SK-N-SH (cell line): ENCODE measurements at regions not wholly inside any gene's neighbourhood (a gene's known extent, or its start where the extent isn't known, plus 50 kb on each side); places are given as distances from the start of the nearest gene placed in this dataset.

Source experiments
- CTCF ChIA-PET: fragments of 300-600, 350-600 bp; formaldehyde crosslinking; extraction: SDS; loops from one replicate; lab custom pipeline; 2021; lab: Yijun Ruan, JAX
- POLR2A ChIA-PET: fragments of 350-600 bp; sonication (Branson Sonifier 250); formaldehyde crosslinking; extraction: SDS; loops from one replicate; lab custom pipeline; 2020; ENCODE audit warnings: antibody characterized with exemption, inconsistent platforms; lab: Yijun Ruan, JAX
- DNase-seq: peaks from one replicate; pipeline ENCODE4 v3.0.0; 2012
- H2AFZ ChIP-seq: fragments of 200-600 bp; sonication (generic); 2 replicates; pipeline ENCODE4 v1.8.1; 2016; ENCODE audit warnings: antibody characterized with exemption, mild to moderate bottlenecking, low read depth
- H3F3A ChIP-seq: fragments of 200-600 bp; sonication (generic); replicated peaks from 2 replicates; pipeline ENCODE3; 2016; ENCODE audit warnings: antibody characterized with exemption, mild to moderate bottlenecking; ENCODE audit not compliant: insufficient read depth
- H3K27ac ChIP-seq, 2 experiments: fragments of 200-500 bp in 1 of 2; fragments of 200-600 bp in 1 of 2; sonication (Bioruptor generic) in 1 of 2; sonication (generic), shearing (Covaris generic) in 1 of 2; 2 replicates each; pipeline versions ENCODE4 v1.5.1 to v1.6.1; 2014 to 2016; ENCODE audit warnings: low read depth in 2 of 2, inconsistent platforms in 1 of 2, low read length in 1 of 2, mild to moderate bottlenecking in 1 of 2, mixed read lengths in 1 of 2
- H3K27me3 ChIP-seq: fragments of 200-600 bp; sonication (generic), shearing (Covaris generic); 2 replicates; pipeline ENCODE4 v1.6.1; 2016; ENCODE audit warnings: mixed run types; ENCODE audit not compliant: insufficient read depth
- H3K36me3 ChIP-seq, 2 experiments: fragments of 200-500 bp in 1 of 2; fragments of 200-600 bp in 1 of 2; sonication (Bioruptor generic) in 1 of 2; sonication (generic) in 1 of 2; replicated peaks in 1 of 2; 2 replicates each; pipeline versions ENCODE3 to v1.5.1; 2014 to 2016; ENCODE audit warnings: low read length in 1 of 2, mild to moderate bottlenecking in 1 of 2; ENCODE audit not compliant: insufficient read depth in 2 of 2, control insufficient read depth in 1 of 2
- H3K4me1 ChIP-seq, 2 experiments: fragments of 200-500 bp in 1 of 2; fragments of 200-600 bp in 1 of 2; sonication (Bioruptor generic) in 1 of 2; sonication (generic), shearing (Covaris generic) in 1 of 2; 2 replicates each; pipeline versions ENCODE4 v1.5.1 to v1.6.1; 2014 to 2016; ENCODE audit warnings: low read depth in 1 of 2, low read length in 1 of 2, mixed run types in 1 of 2; ENCODE audit not compliant: insufficient read depth in 2 of 2, control insufficient read depth in 1 of 2
- H3K4me2 ChIP-seq: fragments of 200-600 bp; sonication (generic), shearing (Covaris generic); 2 replicates; pipeline ENCODE4 v1.6.1; 2017; ENCODE audit warnings: mixed run types
- H3K4me3 ChIP-seq, 2 experiments: fragments of 200-500 bp in 1 of 2; fragments of 200-600 bp in 1 of 2; sonication (Bioruptor generic) in 1 of 2; sonication (generic), shearing (Covaris generic) in 1 of 2; 2 replicates each; pipeline versions ENCODE4 v1.5.1 to v1.8.1; 2014 to 2016; ENCODE audit warnings: low read depth in 2 of 2, inconsistent platforms in 1 of 2, low read length in 1 of 2, mild to moderate bottlenecking in 1 of 2, mixed read lengths in 1 of 2, moderate library complexity in 1 of 2
- H3K79me2 ChIP-seq: fragments of 200-600 bp; sonication (generic); 2 replicates; pipeline ENCODE4 v1.8.1; 2017; ENCODE audit warnings: mild to moderate bottlenecking; ENCODE audit not compliant: insufficient read depth
- H3K9ac ChIP-seq: fragments of 200-600 bp; sonication (generic); 2 replicates; pipeline ENCODE4 v1.6.1; 2017; ENCODE audit warnings: mixed run types
- H3K9me2 ChIP-seq: fragments of 200-600 bp; sonication (generic); 2 replicates; pipeline ENCODE4 v1.6.1; 2017; ENCODE audit warnings: mixed run types
- H3K9me3 ChIP-seq: fragments of 200-600 bp; sonication (generic); 2 replicates; pipeline ENCODE4 v1.6.1; 2017; ENCODE audit warnings: mixed run types, mild to moderate bottlenecking, moderate library complexity
- H4K20me1 ChIP-seq: fragments of 200-600 bp; sonication (generic); 2 replicates; pipeline ENCODE4 v1.6.1; 2017; ENCODE audit warnings: mild to moderate bottlenecking, mixed run types; ENCODE audit not compliant: insufficient read depth
- ELF1 ChIP-seq: IDR thresholded peaks from 2 replicates; pipeline ENCODE4 v1.4.0; 2012
- EZH2phosphoT487 ChIP-seq: fragments of 200-600 bp; sonication (generic); IDR thresholded peaks from 2 replicates; pipeline ENCODE4 v1.6.1; 2017; ENCODE audit warnings: low read depth, mixed run types, mild to moderate bottlenecking, antibody characterized with exemption, moderate library complexity, borderline replicate concordance
- FOSL2 ChIP-seq: IDR thresholded peaks from 2 replicates; pipeline ENCODE4 v1.4.0; 2012; ENCODE audit warnings: low read depth, mild to moderate bottlenecking, moderate library complexity, borderline replicate concordance
- FOXM1 ChIP-seq: IDR thresholded peaks from 2 replicates; pipeline ENCODE4 v1.4.0; 2012; ENCODE audit warnings: low read depth, mild to moderate bottlenecking
- GABPA ChIP-seq: IDR thresholded peaks from 2 replicates; pipeline ENCODE4 v1.4.0; 2012; ENCODE audit warnings: low read depth, mild to moderate bottlenecking
- GATA2 ChIP-seq: sonication (generic); formaldehyde crosslinking; IDR thresholded peaks from 2 replicates; pipeline ENCODE4 v1.5.0; 2020; ENCODE audit warnings: mild to moderate bottlenecking, missing genetic modification reagents
- JUND ChIP-seq: IDR thresholded peaks from 2 replicates; pipeline ENCODE4 v1.4.0; 2012
- MXI1 ChIP-seq: IDR thresholded peaks from 2 replicates; pipeline ENCODE4 v1.6.1; 2012; ENCODE audit warnings: mild to moderate bottlenecking, low read depth, low read length, improper control_type of control experiment
- RFX5 ChIP-seq: IDR thresholded peaks from 2 replicates; pipeline ENCODE4 v1.6.1; 2012; ENCODE audit warnings: mild to moderate bottlenecking, improper control_type of control experiment, low read length
- SIN3A ChIP-seq: IDR thresholded peaks from 2 replicates; pipeline ENCODE4 v1.6.1; 2012; ENCODE audit warnings: low read depth, mild to moderate bottlenecking, low read length, moderate library complexity, borderline replicate concordance
- TEAD4 ChIP-seq: IDR thresholded peaks from 2 replicates; pipeline ENCODE4 v1.4.0; 2012; ENCODE audit warnings: mild to moderate bottlenecking, borderline replicate concordance; ENCODE audit not compliant: insufficient read depth
- WGBS: methylation state at CpG from one replicate; pipeline ENCODE4 v1.1.6; 2017; ENCODE audit warnings: low lambda C conversion rate; 5-methylcytosine and 5-hydroxymethylcytosine counted together
- TF ChIP-seq, protein P1 (sequence below): IDR thresholded peaks from 2 replicates; pipeline ENCODE4 v1.6.1; 2012; ENCODE audit warnings: mild to moderate bottlenecking, low read depth, low read length, moderate library complexity
- TF ChIP-seq, protein P2 (sequence below): fragments of 150-350 bp; IDR thresholded peaks from 2 replicates; pipeline ENCODE4 v1.6.1; 2017; ENCODE audit warnings: antibody characterized with exemption, low read length, low read depth, borderline replicate concordance
- TF ChIP-seq, protein P3 (sequence below): IDR thresholded peaks from 2 replicates; pipeline ENCODE4 v1.4.0; 2012; ENCODE audit warnings: low read depth, borderline replicate concordance
- TF ChIP-seq, protein P4 (sequence below): IDR thresholded peaks from 2 replicates; pipeline ENCODE4; 2012
- TF ChIP-seq, protein P5 (sequence below): fragments of 200-600 bp; sonication (generic); IDR thresholded peaks from 2 replicates; pipeline ENCODE4 v1.6.1; 2017; ENCODE audit warnings: antibody characterized with exemption, mild to moderate bottlenecking, moderate library complexity

DNA sequence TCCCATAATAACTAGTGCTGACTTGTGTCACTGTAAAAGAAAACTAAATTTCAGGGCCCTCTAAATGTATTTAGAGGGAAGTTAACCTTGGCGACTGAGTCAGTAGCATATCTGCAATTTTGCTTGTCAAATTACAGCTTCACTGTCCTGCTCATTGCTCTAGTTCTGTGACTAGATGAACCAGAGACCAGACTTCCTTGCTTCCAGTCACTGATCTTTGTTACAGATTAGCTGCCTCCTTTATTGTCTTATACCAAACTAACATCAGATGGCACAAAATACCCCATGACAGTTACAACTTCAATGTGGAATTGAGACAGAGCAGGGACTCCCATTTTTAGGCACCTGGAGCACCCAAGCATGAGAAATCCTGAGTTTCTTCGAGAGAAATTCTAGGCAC is 79.9 kb upstream of the POM121L12 start:
- no peaks in the 10 kb centered on the region for H4K20me1 ChIP-seq
- H3K36me3 ChIP-seq = no peaks in the 10 kb centered on the region
- DNase-seq = peak; percentile 8
- H3K4me2 ChIP-seq = no peak overlapping the region
- no peak overlapping the region for H3K9ac ChIP-seq
- WGBS = 16% methylated on average over 2 of the region's 2 CpGs
- ChIA-PET CTCF (interaction anchor here (0.6 kb wide), 1 partner anchor 244 kb away, joined by 3 read pairs; no protein-coding TSS in a partner anchor), POLR2A (no interaction called here)
- no peaks in the 10 kb centered on the region for H3K9me2 ChIP-seq
- no peaks in the 10 kb centered on the region for H3K27me3 ChIP-seq
- H3K27ac ChIP-seq = no peak overlapping the region
- H3K4me1 ChIP-seq = no peaks in the 10 kb centered on the region
- H3K9me3 ChIP-seq = no peaks in the 10 kb centered on the region
- H3F3A ChIP-seq = no peaks in the 10 kb centered on the region
- H3K4me3 ChIP-seq = no peak overlapping the region
- H2AFZ ChIP-seq = no peak overlapping the region
- TF ChIP-seq GATA2 (CRISPR knock-in tag) (peak; percentile 44), SIN3A (no peak)
- H3K79me2 ChIP-seq = no peaks in the 10 kb centered on the region

DNA sequence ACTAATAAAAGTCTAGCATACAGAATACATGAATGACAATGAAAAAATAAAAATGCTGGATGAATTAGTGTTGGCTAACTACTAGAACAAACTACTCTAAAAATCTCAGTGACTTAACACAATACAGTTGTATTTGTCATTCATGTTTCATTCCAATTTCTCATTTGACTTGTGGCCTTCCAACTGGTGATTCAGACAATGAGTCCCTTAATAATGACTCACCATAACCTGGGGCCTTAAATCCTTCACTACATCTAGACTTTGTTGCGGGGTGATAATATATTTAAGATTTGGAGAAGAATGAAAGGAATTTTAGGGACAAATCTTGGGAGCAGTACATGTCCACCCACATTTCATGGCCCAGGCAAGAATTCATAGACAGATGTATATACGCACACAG is 90.5 kb upstream of the POM121L12 start:
- Histone ChIP-seq H3K27me3 (no peaks in the 10 kb centered on the region), H3K36me3 (no peaks in the 10 kb centered on the region), H4K20me1 (no peaks in the 10 kb centered on the region), H2AFZ (no peak overlapping the region), H3K79me2 (no peaks in the 10 kb centered on the region), H3K4me2 (no peak overlapping the region), H3K27ac (no peak overlapping the region), H3F3A (no peaks in the 10 kb centered on the region), H3K4me3 (no peak overlapping the region), H3K4me1 (no peaks in the 10 kb centered on the region; a peak in 1 of 4 replicates), H3K9ac (no peak overlapping the region), H3K9me3 (peaks cover 23% of the 10 kb centered on the region; the same call in 1 of the 2 replicates), H3K9me2 (no peaks in the 10 kb centered on the region; the same call in 1 of the 2 replicates)
- DNase-seq = no peak
- POLR2A ChIA-PET = no interaction called here
- 30% methylated on average over 2 of the region's 2 CpGs for WGBS
- CTCF ChIA-PET = no interaction called here
- TF ChIP-seq JUND (no peak), ELF1 (no peak), TEAD4 (no peak), RFX5 (no peak), GABPA (no peak), FOSL2 (no peak), EZH2phosphoT487 (no peak), GATA2 (CRISPR knock-in tag) (no peak), FOXM1 (no peak), MXI1 (no peak)
- TF ChIP-seq, protein P1, sequence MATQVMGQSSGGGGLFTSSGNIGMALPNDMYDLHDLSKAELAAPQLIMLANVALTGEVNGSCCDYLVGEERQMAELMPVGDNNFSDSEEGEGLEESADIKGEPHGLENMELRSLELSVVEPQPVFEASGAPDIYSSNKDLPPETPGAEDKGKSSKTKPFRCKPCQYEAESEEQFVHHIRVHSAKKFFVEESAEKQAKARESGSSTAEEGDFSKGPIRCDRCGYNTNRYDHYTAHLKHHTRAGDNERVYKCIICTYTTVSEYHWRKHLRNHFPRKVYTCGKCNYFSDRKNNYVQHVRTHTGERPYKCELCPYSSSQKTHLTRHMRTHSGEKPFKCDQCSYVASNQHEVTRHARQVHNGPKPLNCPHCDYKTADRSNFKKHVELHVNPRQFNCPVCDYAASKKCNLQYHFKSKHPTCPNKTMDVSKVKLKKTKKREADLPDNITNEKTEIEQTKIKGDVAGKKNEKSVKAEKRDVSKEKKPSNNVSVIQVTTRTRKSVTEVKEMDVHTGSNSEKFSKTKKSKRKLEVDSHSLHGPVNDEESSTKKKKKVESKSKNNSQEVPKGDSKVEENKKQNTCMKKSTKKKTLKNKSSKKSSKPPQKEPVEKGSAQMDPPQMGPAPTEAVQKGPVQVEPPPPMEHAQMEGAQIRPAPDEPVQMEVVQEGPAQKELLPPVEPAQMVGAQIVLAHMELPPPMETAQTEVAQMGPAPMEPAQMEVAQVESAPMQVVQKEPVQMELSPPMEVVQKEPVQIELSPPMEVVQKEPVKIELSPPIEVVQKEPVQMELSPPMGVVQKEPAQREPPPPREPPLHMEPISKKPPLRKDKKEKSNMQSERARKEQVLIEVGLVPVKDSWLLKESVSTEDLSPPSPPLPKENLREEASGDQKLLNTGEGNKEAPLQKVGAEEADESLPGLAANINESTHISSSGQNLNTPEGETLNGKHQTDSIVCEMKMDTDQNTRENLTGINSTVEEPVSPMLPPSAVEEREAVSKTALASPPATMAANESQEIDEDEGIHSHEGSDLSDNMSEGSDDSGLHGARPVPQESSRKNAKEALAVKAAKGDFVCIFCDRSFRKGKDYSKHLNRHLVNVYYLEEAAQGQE = no peak
- TF ChIP-seq, protein P2, sequence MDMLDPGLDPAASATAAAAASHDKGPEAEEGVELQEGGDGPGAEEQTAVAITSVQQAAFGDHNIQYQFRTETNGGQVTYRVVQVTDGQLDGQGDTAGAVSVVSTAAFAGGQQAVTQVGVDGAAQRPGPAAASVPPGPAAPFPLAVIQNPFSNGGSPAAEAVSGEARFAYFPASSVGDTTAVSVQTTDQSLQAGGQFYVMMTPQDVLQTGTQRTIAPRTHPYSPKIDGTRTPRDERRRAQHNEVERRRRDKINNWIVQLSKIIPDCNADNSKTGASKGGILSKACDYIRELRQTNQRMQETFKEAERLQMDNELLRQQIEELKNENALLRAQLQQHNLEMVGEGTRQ = no peak
- TF ChIP-seq, protein P3, sequence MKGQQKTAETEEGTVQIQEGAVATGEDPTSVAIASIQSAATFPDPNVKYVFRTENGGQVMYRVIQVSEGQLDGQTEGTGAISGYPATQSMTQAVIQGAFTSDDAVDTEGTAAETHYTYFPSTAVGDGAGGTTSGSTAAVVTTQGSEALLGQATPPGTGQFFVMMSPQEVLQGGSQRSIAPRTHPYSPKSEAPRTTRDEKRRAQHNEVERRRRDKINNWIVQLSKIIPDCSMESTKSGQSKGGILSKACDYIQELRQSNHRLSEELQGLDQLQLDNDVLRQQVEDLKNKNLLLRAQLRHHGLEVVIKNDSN = no peak
- TF ChIP-seq, protein P4, sequence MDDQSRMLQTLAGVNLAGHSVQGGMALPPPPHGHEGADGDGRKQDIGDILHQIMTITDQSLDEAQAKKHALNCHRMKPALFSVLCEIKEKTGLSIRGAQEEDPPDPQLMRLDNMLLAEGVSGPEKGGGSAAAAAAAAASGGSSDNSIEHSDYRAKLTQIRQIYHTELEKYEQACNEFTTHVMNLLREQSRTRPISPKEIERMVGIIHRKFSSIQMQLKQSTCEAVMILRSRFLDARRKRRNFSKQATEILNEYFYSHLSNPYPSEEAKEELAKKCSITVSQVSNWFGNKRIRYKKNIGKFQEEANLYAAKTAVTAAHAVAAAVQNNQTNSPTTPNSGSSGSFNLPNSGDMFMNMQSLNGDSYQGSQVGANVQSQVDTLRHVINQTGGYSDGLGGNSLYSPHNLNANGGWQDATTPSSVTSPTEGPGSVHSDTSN = no peak
- TF ChIP-seq, protein P5, sequence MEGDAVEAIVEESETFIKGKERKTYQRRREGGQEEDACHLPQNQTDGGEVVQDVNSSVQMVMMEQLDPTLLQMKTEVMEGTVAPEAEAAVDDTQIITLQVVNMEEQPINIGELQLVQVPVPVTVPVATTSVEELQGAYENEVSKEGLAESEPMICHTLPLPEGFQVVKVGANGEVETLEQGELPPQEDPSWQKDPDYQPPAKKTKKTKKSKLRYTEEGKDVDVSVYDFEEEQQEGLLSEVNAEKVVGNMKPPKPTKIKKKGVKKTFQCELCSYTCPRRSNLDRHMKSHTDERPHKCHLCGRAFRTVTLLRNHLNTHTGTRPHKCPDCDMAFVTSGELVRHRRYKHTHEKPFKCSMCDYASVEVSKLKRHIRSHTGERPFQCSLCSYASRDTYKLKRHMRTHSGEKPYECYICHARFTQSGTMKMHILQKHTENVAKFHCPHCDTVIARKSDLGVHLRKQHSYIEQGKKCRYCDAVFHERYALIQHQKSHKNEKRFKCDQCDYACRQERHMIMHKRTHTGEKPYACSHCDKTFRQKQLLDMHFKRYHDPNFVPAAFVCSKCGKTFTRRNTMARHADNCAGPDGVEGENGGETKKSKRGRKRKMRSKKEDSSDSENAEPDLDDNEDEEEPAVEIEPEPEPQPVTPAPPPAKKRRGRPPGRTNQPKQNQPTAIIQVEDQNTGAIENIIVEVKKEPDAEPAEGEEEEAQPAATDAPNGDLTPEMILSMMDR = no peak
